ENCODE measurements at regions not wholly inside any gene's neighbourhood (a gene's known extent, or its start where the extent isn't known, plus 50 kb on each side); places are given as distances from the start of the nearest gene placed in this dataset.

- FAIRE-seq (no peak), DNase-seq (ENCODE audit: insufficient read length) (no peak)
- TF ChIP-seq POLR2A (IDR thresholded peaks at IDR 0.05; ENCODE audit: low read depth, low read length) (no peak), TAF1 (IDR thresholded peaks at IDR 0.05; ENCODE audit: borderline replicate concordance, low read depth, low read length) (no peak), POLR2AphosphoS5 (IDR thresholded peaks at IDR 0.05; ENCODE audit: low read depth, low read length) (no peak)
Observed at GRCh38 chr18:76678248-76678647, 144.1 kb upstream of the ZNF236 start.

GRCh38 chr18:76674596-76674995, 147.8 kb upstream of the ZNF236 start:
- DNase-seq (ENCODE audit: insufficient read length) (no peak), FAIRE-seq (no peak)
- TF ChIP-seq POLR2A (IDR thresholded peaks at IDR 0.05; ENCODE audit: low read depth, low read length) (no peak), POLR2AphosphoS5 (IDR thresholded peaks at IDR 0.05; ENCODE audit: low read depth, low read length) (no peak), TAF1 (IDR thresholded peaks at IDR 0.05; ENCODE audit: borderline replicate concordance, low read depth, low read length) (no peak)

- FAIRE-seq = no peak
- TF ChIP-seq TAF1 (IDR thresholded peaks at IDR 0.05; ENCODE audit: borderline replicate concordance, low read depth, low read length) (no peak), POLR2AphosphoS5 (IDR thresholded peaks at IDR 0.05; ENCODE audit: low read depth, low read length) (no peak), POLR2A (IDR thresholded peaks at IDR 0.05; ENCODE audit: low read depth, low read length) (no peak)
Observed at GRCh38 chr18:76673281-76674185, 148.8 kb upstream of the ZNF236 start.

GRCh38 chr18:76672627-76673026, 149.7 kb upstream of the ZNF236 start:
- FAIRE-seq (no peak), DNase-seq (ENCODE audit: insufficient read length) (no peak)

More at GRCh38 chr18:76673281-76674185, 148.8 kb upstream of the ZNF236 start:
- no peak for DNase-seq (ENCODE audit: insufficient read length)

GRCh38 chr18:76670564-76671288, 151.6 kb upstream of the ZNF236 start:
- no peak for DNase-seq (ENCODE audit: insufficient read length)
- FAIRE-seq = no peak
- TF ChIP-seq POLR2AphosphoS5 (IDR thresholded peaks at IDR 0.05; ENCODE audit: low read depth, low read length) (no peak), POLR2A (IDR thresholded peaks at IDR 0.05; ENCODE audit: low read depth, low read length) (no peak), TAF1 (IDR thresholded peaks at IDR 0.05; ENCODE audit: borderline replicate concordance, low read depth, low read length) (no peak)

More at GRCh38 chr18:76672627-76673026, 149.7 kb upstream of the ZNF236 start:
- TF ChIP-seq POLR2AphosphoS5 (IDR thresholded peaks at IDR 0.05; ENCODE audit: low read depth, low read length) = no peak
- no peak for TF ChIP-seq TAF1 (IDR thresholded peaks at IDR 0.05; ENCODE audit: borderline replicate concordance, low read depth, low read length)
- no peak for TF ChIP-seq POLR2A (IDR thresholded peaks at IDR 0.05; ENCODE audit: low read depth, low read length)

GRCh38 chr18:76668546-76668945, 153.8 kb upstream of the ZNF236 start:
- TF ChIP-seq POLR2A (IDR thresholded peaks at IDR 0.05; ENCODE audit: low read depth, low read length) = no peak
- TF ChIP-seq TAF1 (IDR thresholded peaks at IDR 0.05; ENCODE audit: borderline replicate concordance, low read depth, low read length) = no peak
- TF ChIP-seq POLR2AphosphoS5 (IDR thresholded peaks at IDR 0.05; ENCODE audit: low read depth, low read length) = no peak
- DNase-seq (ENCODE audit: insufficient read length) (no peak), FAIRE-seq (no peak)

GRCh38 chr18:76668119-76668518, 154.2 kb upstream of the ZNF236 start:
- TF ChIP-seq POLR2AphosphoS5 (IDR thresholded peaks at IDR 0.05; ENCODE audit: low read depth, low read length) (no peak), POLR2A (IDR thresholded peaks at IDR 0.05; ENCODE audit: low read depth, low read length) (no peak), TAF1 (IDR thresholded peaks at IDR 0.05; ENCODE audit: borderline replicate concordance, low read depth, low read length) (no peak)
- FAIRE-seq (no peak), DNase-seq (ENCODE audit: insufficient read length) (no peak)

- DNase-seq (ENCODE audit: insufficient read length) (no peak), FAIRE-seq (no peak)
- TF ChIP-seq POLR2A (IDR thresholded peaks at IDR 0.05; ENCODE audit: low read depth, low read length) = no peak
- TF ChIP-seq POLR2AphosphoS5 (IDR thresholded peaks at IDR 0.05; ENCODE audit: low read depth, low read length) = no peak
- no peak for TF ChIP-seq TAF1 (IDR thresholded peaks at IDR 0.05; ENCODE audit: borderline replicate concordance, low read depth, low read length)
Observed at GRCh38 chr18:76667603-76668002, 154.8 kb upstream of the ZNF236 start.

- TF ChIP-seq POLR2A (IDR thresholded peaks at IDR 0.05; ENCODE audit: low read depth, low read length) = no peak
- no peak for TF ChIP-seq TAF1 (IDR thresholded peaks at IDR 0.05; ENCODE audit: borderline replicate concordance, low read depth, low read length)
- no peak for TF ChIP-seq POLR2AphosphoS5 (IDR thresholded peaks at IDR 0.05; ENCODE audit: low read depth, low read length)
- FAIRE-seq = no peak
Observed at GRCh38 chr18:76662626-76663025, 159.7 kb upstream of the ZNF236 start.

GRCh38 chr18:76660571-76661192, 161.7 kb upstream of the ZNF236 start:
- no peak for FAIRE-seq
- no peak for DNase-seq (ENCODE audit: insufficient read length)
- TF ChIP-seq POLR2AphosphoS5 (IDR thresholded peaks at IDR 0.05; ENCODE audit: low read depth, low read length) (no peak), POLR2A (IDR thresholded peaks at IDR 0.05; ENCODE audit: low read depth, low read length) (no peak), TAF1 (IDR thresholded peaks at IDR 0.05; ENCODE audit: borderline replicate concordance, low read depth, low read length) (no peak)

More at GRCh38 chr18:76662626-76663025, 159.7 kb upstream of the ZNF236 start:
- DNase-seq (ENCODE audit: insufficient read length) = no peak

GRCh38 chr18:76658627-76659026, 163.6 kb upstream of the ZNF516 start:
- TF ChIP-seq POLR2AphosphoS5 (IDR thresholded peaks at IDR 0.05; ENCODE audit: low read depth, low read length) (no peak), TAF1 (IDR thresholded peaks at IDR 0.05; ENCODE audit: borderline replicate concordance, low read depth, low read length) (no peak), POLR2A (IDR thresholded peaks at IDR 0.05; ENCODE audit: low read depth, low read length) (no peak)
- FAIRE-seq = no peak
- no peak for DNase-seq (ENCODE audit: insufficient read length)
